ENCODE measurements at regions not wholly inside any gene's neighbourhood (a gene's known extent, or its start where the extent isn't known, plus 50 kb on each side); places are given as distances from the start of the nearest gene placed in this dataset.

- POLR2A ChIA-PET = no interaction called here
- no peak for DNase-seq
- Mint-ChIP-seq H3K4me3 (no peak overlapping the region), H3K36me3 (ENCODE audit: low read depth) (no peaks in the 10 kb centered on the region), H3K27me3 (peaks cover 1% of the 10 kb centered on the region), H3K4me1 (peaks cover 1% of the 10 kb centered on the region), H3K9me3 (no peaks in the 10 kb centered on the region), H3K27ac (no peak overlapping the region)
- CTCF ChIA-PET = no interaction called here
These were observed 103.4 kb upstream of the P2RY1 start for GRCh38 chr3:152731511-152731910.

- H3K4me1 Mint-ChIP-seq = peaks cover 12% of the 10 kb centered on the region
- POLR2A ChIA-PET = no interaction called here
- H3K9me3 Mint-ChIP-seq = no peaks in the 10 kb centered on the region
- DNase-seq = no peak
- H3K27me3 Mint-ChIP-seq = peaks cover 4% of the 10 kb centered on the region
- no peak overlapping the region for H3K27ac Mint-ChIP-seq
- CTCF ChIA-PET = no interaction called here
- no peak overlapping the region for H3K4me3 Mint-ChIP-seq
- H3K36me3 Mint-ChIP-seq (ENCODE audit: low read depth) = no peaks in the 10 kb centered on the region
These were observed 101.3 kb upstream of the P2RY1 start for GRCh38 chr3:152733584-152734119.

GRCh38 chr3:152737021-152737908 lies 97.7 kb upstream of the P2RY1 start:
- Mint-ChIP-seq H3K4me1 (peaks cover 12% of the 10 kb centered on the region), H3K4me3 (no peak overlapping the region), H3K36me3 (ENCODE audit: low read depth) (no peaks in the 10 kb centered on the region), H3K27ac (no peak overlapping the region), H3K27me3 (peaks cover 8% of the 10 kb centered on the region), H3K9me3 (no peaks in the 10 kb centered on the region)
- ChIA-PET CTCF (no interaction called here), POLR2A (no interaction called here)
- DNase-seq = no peak

GRCh38 chr3:152738656-152739055 lies 96.3 kb upstream of the P2RY1 start:
- ChIA-PET CTCF (no interaction called here), POLR2A (no interaction called here)
- H3K27me3 Mint-ChIP-seq = peaks cover 10% of the 10 kb centered on the region
- peaks cover 12% of the 10 kb centered on the region for H3K4me1 Mint-ChIP-seq
- no peak overlapping the region for H3K27ac Mint-ChIP-seq
- H3K9me3 Mint-ChIP-seq = no peaks in the 10 kb centered on the region
- DNase-seq = no peak
- H3K4me3 Mint-ChIP-seq = no peak overlapping the region
- no peaks in the 10 kb centered on the region for H3K36me3 Mint-ChIP-seq (ENCODE audit: low read depth)

- peaks cover 11% of the 10 kb centered on the region for H3K27me3 Mint-ChIP-seq
- no peaks in the 10 kb centered on the region for H3K9me3 Mint-ChIP-seq
- H3K36me3 Mint-ChIP-seq (ENCODE audit: low read depth) = no peaks in the 10 kb centered on the region
- peaks cover 5% of the 10 kb centered on the region for H3K4me1 Mint-ChIP-seq
- POLR2A ChIA-PET = no interaction called here
- H3K27ac Mint-ChIP-seq = no peak overlapping the region
- DNase-seq = no peak
- no peak overlapping the region for H3K4me3 Mint-ChIP-seq
- CTCF ChIA-PET = interaction anchor here (0.5 kb wide), 1 partner anchor 1066 kb away, joined by 6 read pairs; no protein-coding TSS in a partner anchor
These were observed 92.3 kb upstream of the P2RY1 start for GRCh38 chr3:152742368-152743347.

GRCh38 chr3:152745646-152746045 lies 89.3 kb upstream of the P2RY1 start:
- POLR2A ChIA-PET = no interaction called here
- Mint-ChIP-seq H3K27me3 (peaks cover 22% of the 10 kb centered on the region), H3K36me3 (ENCODE audit: low read depth) (no peaks in the 10 kb centered on the region), H3K4me1 (no peaks in the 10 kb centered on the region), H3K9me3 (peaks cover 8% of the 10 kb centered on the region), H3K27ac (no peak overlapping the region), H3K4me3 (no peak overlapping the region)
- CTCF ChIA-PET = no interaction called here
- no peak for DNase-seq

GRCh38 chr3:152754303-152754702 lies 80.6 kb upstream of the P2RY1 start:
- Mint-ChIP-seq H3K27me3 (peaks cover 17% of the 10 kb centered on the region), H3K4me1 (no peaks in the 10 kb centered on the region)
- POLR2A ChIA-PET = no interaction called here

GRCh38 chr3:152756807-152757206 lies 78.1 kb upstream of the P2RY1 start:
- Mint-ChIP-seq H3K36me3 (ENCODE audit: low read depth) (no peaks in the 10 kb centered on the region), H3K4me1 (no peaks in the 10 kb centered on the region), H3K9me3 (no peaks in the 10 kb centered on the region), H3K27ac (no peak overlapping the region), H3K4me3 (no peak overlapping the region), H3K27me3 (peaks cover 7% of the 10 kb centered on the region)
- DNase-seq = no peak
- ChIA-PET CTCF (no interaction called here), POLR2A (no interaction called here)

More at GRCh38 chr3:152754303-152754702, 80.6 kb upstream of the P2RY1 start:
- Mint-ChIP-seq H3K36me3 (ENCODE audit: low read depth) (no peaks in the 10 kb centered on the region), H3K9me3 (peaks cover 8% of the 10 kb centered on the region), H3K27ac (no peak overlapping the region), H3K4me3 (no peak overlapping the region)
- DNase-seq = no peak
- CTCF ChIA-PET = no interaction called here

- no peaks in the 10 kb centered on the region for H3K27me3 Mint-ChIP-seq
- H3K4me1 Mint-ChIP-seq = no peaks in the 10 kb centered on the region
- H3K36me3 Mint-ChIP-seq (ENCODE audit: low read depth) = no peaks in the 10 kb centered on the region
- no peak overlapping the region for H3K27ac Mint-ChIP-seq
- ChIA-PET CTCF (interaction anchor here (0.9 kb wide), 1 partner anchor 9 kb away, joined by 3 read pairs; no protein-coding TSS in a partner anchor), POLR2A (no interaction called here)
- DNase-seq = no peak
- H3K9me3 Mint-ChIP-seq = peaks cover 4% of the 10 kb centered on the region
- H3K4me3 Mint-ChIP-seq = no peak overlapping the region
These were observed 74.8 kb upstream of the P2RY1 start for GRCh38 chr3:152760024-152760563.

GRCh38 chr3:152760591-152760990 lies 74.3 kb upstream of the P2RY1 start:
- POLR2A ChIA-PET = no interaction called here
- H3K9me3 Mint-ChIP-seq = peaks cover 5% of the 10 kb centered on the region
- H3K27ac Mint-ChIP-seq = no peak overlapping the region
- no peaks in the 10 kb centered on the region for H3K4me1 Mint-ChIP-seq
- H3K4me3 Mint-ChIP-seq = no peak overlapping the region
- CTCF ChIA-PET = interaction anchor here (0.9 kb wide), 1 partner anchor 9 kb away, joined by 3 read pairs; no protein-coding TSS in a partner anchor
- no peak for DNase-seq
- H3K27me3 Mint-ChIP-seq = no peaks in the 10 kb centered on the region
- no peaks in the 10 kb centered on the region for H3K36me3 Mint-ChIP-seq (ENCODE audit: low read depth)

GRCh38 chr3:152768478-152768877 lies 66.5 kb upstream of the P2RY1 start:
- no peaks in the 10 kb centered on the region for H3K36me3 Mint-ChIP-seq (ENCODE audit: low read depth)
- DNase-seq = no peak
- no peaks in the 10 kb centered on the region for H3K4me1 Mint-ChIP-seq
- no peaks in the 10 kb centered on the region for H3K27me3 Mint-ChIP-seq
- no peak overlapping the region for H3K27ac Mint-ChIP-seq
- peaks cover 5% of the 10 kb centered on the region for H3K9me3 Mint-ChIP-seq
- ChIA-PET CTCF (no interaction called here), POLR2A (no interaction called here)
- no peak overlapping the region for H3K4me3 Mint-ChIP-seq

- POLR2A ChIA-PET = no interaction called here
- Mint-ChIP-seq H3K9me3 (peaks cover 5% of the 10 kb centered on the region), H3K36me3 (ENCODE audit: low read depth) (no peaks in the 10 kb centered on the region), H3K27ac (no peak overlapping the region), H3K4me3 (no peak overlapping the region), H3K27me3 (no peaks in the 10 kb centered on the region), H3K4me1 (no peaks in the 10 kb centered on the region)
- no peak for DNase-seq
- CTCF ChIA-PET = interaction anchor here (1.2 kb wide), 1 partner anchor 9 kb away, joined by 3 read pairs; no protein-coding TSS in a partner anchor
These were observed 65.4 kb upstream of the P2RY1 start for GRCh38 chr3:152769523-152769922.

- ChIA-PET POLR2A (no interaction called here), CTCF (interaction anchor here (1.2 kb wide), 1 partner anchor 10 kb away, joined by 3 read pairs; no protein-coding TSS in a partner anchor)
- Mint-ChIP-seq H3K9me3 (no peaks in the 10 kb centered on the region), H3K27ac (no peak overlapping the region), H3K27me3 (no peaks in the 10 kb centered on the region), H3K4me1 (no peaks in the 10 kb centered on the region), H3K4me3 (no peak overlapping the region), H3K36me3 (ENCODE audit: low read depth) (no peaks in the 10 kb centered on the region)
- DNase-seq = no peak
These were observed 64.6 kb upstream of the P2RY1 start for GRCh38 chr3:152770296-152770695.

Measured in activated CD4-positive, alpha-beta T cell treated with anti-CD3 and anti-CD28 coated beads, Interleukin-2, amount 10 ng/mL, durations not matched to agents 7 days and 5 days (primary cell).